ENCODE measurements at regions not wholly inside any gene's neighbourhood (a gene's known extent, or its start where the extent isn't known, plus 50 kb on each side); places are given as distances from the start of the nearest gene placed in this dataset.
"Not testable (repeated sequence)": the region's sequence is repeated elsewhere in the genome, so short reads cannot be mapped to it uniquely, and the experiment has no call there.

GRCh38 chr15:75782926-75783325 is 60.3 kb upstream of the UBE2Q2 start:
- Mint-ChIP-seq H3K9me3 (peaks cover 0 to 2% (median 0%) of the 10 kb centered on the region in 7 donors), H3K4me1 (no peaks in the 10 kb centered on the region), H3K4me3 (no peak overlapping the region), H3K36me3 (no peaks in the 10 kb centered on the region), H3K27me3 (peaks cover 34% of the 10 kb centered on the region), H3K27ac (no peak overlapping the region)
- Histone ChIP-seq H3K4me3 (ENCODE audit: low read depth, low read length) (no peak overlapping the region), H3K9me3 (ENCODE audit: control insufficient read depth in 2 of 2, low read length in 2 of 2) (no peaks in the 10 kb centered on the region), H3K27ac (ENCODE audit: insufficient read depth, low read length, poor library complexity, severe bottlenecking) (no peak overlapping the region), H3K4me1 (ENCODE audit: control insufficient read depth, insufficient read depth, low read length, poor library complexity, severe bottlenecking) (no peaks in the 10 kb centered on the region), H3K27me3 (ENCODE audit: control insufficient read depth, insufficient read depth, low read length) (no peaks in the 10 kb centered on the region), H3K36me3 (ENCODE audit: control insufficient read depth, insufficient read depth, low read length) (no peaks in the 10 kb centered on the region)
- DNase-seq (no peak), ATAC-seq (ENCODE audit: low read depth in 2 of 2) (no peak)

- not testable (repeated sequence) for H3K9me3 Mint-ChIP-seq; ATAC-seq (ENCODE audit: low read depth in 2 of 2); H3K9me3 ChIP-seq (ENCODE audit: control insufficient read depth in 2 of 2, low read length in 2 of 2); H3K27me3 ChIP-seq (ENCODE audit: control insufficient read depth, insufficient read depth, low read length); H3K4me3 Mint-ChIP-seq; H3K36me3 ChIP-seq (ENCODE audit: control insufficient read depth, insufficient read depth, low read length); H3K36me3 Mint-ChIP-seq; H3K27ac ChIP-seq (ENCODE audit: insufficient read depth, low read length, poor library complexity, severe bottlenecking); H3K4me3 ChIP-seq (ENCODE audit: low read depth, low read length); H3K4me1 Mint-ChIP-seq; H3K4me1 ChIP-seq (ENCODE audit: control insufficient read depth, insufficient read depth, low read length, poor library complexity, severe bottlenecking); DNase-seq
- peaks cover 32% of the 10 kb centered on the region for H3K27me3 Mint-ChIP-seq
- H3K27ac Mint-ChIP-seq = peak overlapping the region in 1 of 3 donors; percentile 38
Observed at GRCh38 chr15:75780995-75781394, 62.3 kb upstream of the UBE2Q2 start.

- H3K27ac Mint-ChIP-seq = no peak overlapping the region
- no peak for DNase-seq
Observed at GRCh38 chr15:75779504-75779903, 63.7 kb upstream of the UBE2Q2 start.

GRCh38 chr15:75776871-75777610 is 64.4 kb upstream of the CSPG4 start:
- not testable (repeated sequence) for H3K4me1 Mint-ChIP-seq

More at GRCh38 chr15:75779504-75779903, 63.7 kb upstream of the UBE2Q2 start:
- no peak for ATAC-seq (ENCODE audit: low read depth in 2 of 2)
- Mint-ChIP-seq H3K4me3 (no peak overlapping the region), H3K36me3 (no peaks in the 10 kb centered on the region), H3K9me3 (peaks cover 0 to 2% (median 0%) of the 10 kb centered on the region in 7 donors), H3K27me3 (peaks cover 29% of the 10 kb centered on the region), H3K4me1 (no peaks in the 10 kb centered on the region)
- Histone ChIP-seq H3K9me3 (ENCODE audit: control insufficient read depth in 2 of 2, low read length in 2 of 2) (no peaks in the 10 kb centered on the region), H3K27me3 (ENCODE audit: control insufficient read depth, insufficient read depth, low read length) (no peaks in the 10 kb centered on the region), H3K27ac (ENCODE audit: insufficient read depth, low read length, poor library complexity, severe bottlenecking) (no peak overlapping the region), H3K4me1 (ENCODE audit: control insufficient read depth, insufficient read depth, low read length, poor library complexity, severe bottlenecking) (no peaks in the 10 kb centered on the region), H3K36me3 (ENCODE audit: control insufficient read depth, insufficient read depth, low read length) (no peaks in the 10 kb centered on the region), H3K4me3 (ENCODE audit: low read depth, low read length) (no peak overlapping the region)

GRCh38 chr15:75776065-75776423 is 63.4 kb upstream of the CSPG4 start:
- Histone ChIP-seq H3K27ac (ENCODE audit: insufficient read depth, low read length, poor library complexity, severe bottlenecking) (no peak overlapping the region), H3K36me3 (ENCODE audit: control insufficient read depth, insufficient read depth, low read length) (no peaks in the 10 kb centered on the region), H3K9me3 (ENCODE audit: control insufficient read depth in 2 of 2, low read length in 2 of 2) (no peaks in the 10 kb centered on the region), H3K4me3 (ENCODE audit: low read depth, low read length) (no peak overlapping the region), H3K27me3 (ENCODE audit: control insufficient read depth, insufficient read depth, low read length) (no peaks in the 10 kb centered on the region), H3K4me1 (ENCODE audit: control insufficient read depth, insufficient read depth, low read length, poor library complexity, severe bottlenecking) (no peaks in the 10 kb centered on the region)
- Mint-ChIP-seq H3K36me3 (no peaks in the 10 kb centered on the region), H3K27ac (no peak overlapping the region), H3K4me1 (no peaks in the 10 kb centered on the region), H3K4me3 (no peak overlapping the region), H3K27me3 (peaks cover 9% of the 10 kb centered on the region), H3K9me3 (no peaks in the 10 kb centered on the region)
- DNase-seq (no peak), ATAC-seq (ENCODE audit: low read depth in 2 of 2) (no peak)

More at GRCh38 chr15:75776871-75777610, 64.4 kb upstream of the CSPG4 start:
- H3K27ac Mint-ChIP-seq; H3K27ac ChIP-seq (ENCODE audit: insufficient read depth, low read length, poor library complexity, severe bottlenecking); H3K4me3 ChIP-seq (ENCODE audit: low read depth, low read length); ATAC-seq (ENCODE audit: low read depth in 2 of 2); H3K9me3 Mint-ChIP-seq; H3K9me3 ChIP-seq (ENCODE audit: control insufficient read depth in 2 of 2, low read length in 2 of 2); H3K36me3 Mint-ChIP-seq; H3K36me3 ChIP-seq (ENCODE audit: control insufficient read depth, insufficient read depth, low read length); H3K27me3 ChIP-seq (ENCODE audit: control insufficient read depth, insufficient read depth, low read length); H3K4me1 ChIP-seq (ENCODE audit: control insufficient read depth, insufficient read depth, low read length, poor library complexity, severe bottlenecking); H3K4me3 Mint-ChIP-seq: not testable (repeated sequence)
- H3K27me3 Mint-ChIP-seq = peaks cover 18% of the 10 kb centered on the region
- DNase-seq = peak in 1 of 3 donors; percentile 11

GRCh38 chr15:75775296-75776064 is 62.8 kb upstream of the CSPG4 start:
- no peak for DNase-seq
- peaks cover 9% of the 10 kb centered on the region for H3K27me3 Mint-ChIP-seq
- H3K36me3 Mint-ChIP-seq = no peaks in the 10 kb centered on the region
- no peaks in the 10 kb centered on the region for H3K9me3 Mint-ChIP-seq
- Histone ChIP-seq H3K27ac (ENCODE audit: insufficient read depth, low read length, poor library complexity, severe bottlenecking) (no peak overlapping the region), H3K9me3 (ENCODE audit: control insufficient read depth in 2 of 2, low read length in 2 of 2) (no peaks in the 10 kb centered on the region), H3K36me3 (ENCODE audit: control insufficient read depth, insufficient read depth, low read length) (no peaks in the 10 kb centered on the region), H3K4me1 (ENCODE audit: control insufficient read depth, insufficient read depth, low read length, poor library complexity, severe bottlenecking) (no peaks in the 10 kb centered on the region), H3K4me3 (ENCODE audit: low read depth, low read length) (no peak overlapping the region), H3K27me3 (ENCODE audit: control insufficient read depth, insufficient read depth, low read length) (no peaks in the 10 kb centered on the region)
- no peak overlapping the region for H3K4me3 Mint-ChIP-seq
- ATAC-seq (ENCODE audit: low read depth in 2 of 2) = no peak
- H3K27ac Mint-ChIP-seq = peak overlapping the region in 1 of 3 donors; percentile 5
- H3K4me1 Mint-ChIP-seq = no peaks in the 10 kb centered on the region

- DNase-seq; H3K4me1 ChIP-seq (ENCODE audit: control insufficient read depth, insufficient read depth, low read length, poor library complexity, severe bottlenecking); H3K4me1 Mint-ChIP-seq; H3K27me3 ChIP-seq (ENCODE audit: control insufficient read depth, insufficient read depth, low read length); H3K9me3 ChIP-seq (ENCODE audit: control insufficient read depth in 2 of 2, low read length in 2 of 2); H3K4me3 Mint-ChIP-seq; H3K27ac ChIP-seq (ENCODE audit: insufficient read depth, low read length, poor library complexity, severe bottlenecking); H3K9me3 Mint-ChIP-seq; ATAC-seq (ENCODE audit: low read depth in 2 of 2); H3K4me3 ChIP-seq (ENCODE audit: low read depth, low read length); H3K36me3 Mint-ChIP-seq; H3K27ac Mint-ChIP-seq; H3K36me3 ChIP-seq (ENCODE audit: control insufficient read depth, insufficient read depth, low read length); H3K27me3 Mint-ChIP-seq: not testable (repeated sequence)
Observed at GRCh38 chr15:75773974-75774373, 61.3 kb upstream of the CSPG4 start.

- not testable (repeated sequence) for H3K4me3 ChIP-seq (ENCODE audit: low read depth, low read length); H3K9me3 Mint-ChIP-seq; ATAC-seq (ENCODE audit: low read depth in 2 of 2); H3K27me3 Mint-ChIP-seq; H3K4me1 ChIP-seq (ENCODE audit: control insufficient read depth, insufficient read depth, low read length, poor library complexity, severe bottlenecking); DNase-seq; H3K27me3 ChIP-seq (ENCODE audit: control insufficient read depth, insufficient read depth, low read length); H3K36me3 Mint-ChIP-seq; H3K27ac Mint-ChIP-seq; H3K4me1 Mint-ChIP-seq; H3K4me3 Mint-ChIP-seq; H3K9me3 ChIP-seq (ENCODE audit: control insufficient read depth in 2 of 2, low read length in 2 of 2); H3K36me3 ChIP-seq (ENCODE audit: control insufficient read depth, insufficient read depth, low read length); H3K27ac ChIP-seq (ENCODE audit: insufficient read depth, low read length, poor library complexity, severe bottlenecking)
Observed at GRCh38 chr15:75771054-75771453, 58.4 kb upstream of the CSPG4 start.

Measured in CD4-positive, CD25-positive, alpha-beta regulatory T cell (primary cell).